Ovary (tissue), 3 donors: ENCODE measurements at regions not wholly inside any gene's neighbourhood (a gene's known extent, or its start where the extent isn't known, plus 50 kb on each side); places are given as distances from the start of the nearest gene placed in this dataset.

ENCODE experiments used
- EP300 ChIP-seq: sonication (generic); formaldehyde crosslinking; IDR thresholded peaks from one replicate; pipeline ENCODE4 v1.6.1; 2017; ENCODE audit warnings: antibody characterized with exemption
- TF ChIP-seq, protein P1 (sequence below), 3 donors: fragments of 450-650 bp in 2 of 3; fragments of 200-600 bp in 1 of 3; IDR thresholded peaks; one replicate each; pipeline versions ENCODE4 v1.5.1 to v1.8.0; 2016 to 2022; ENCODE audit warnings: antibody characterized with exemption in 3 of 3, mild to moderate bottlenecking in 1 of 3
- donor health status: DM: no; HTN: no; CAD: no.

DNA sequence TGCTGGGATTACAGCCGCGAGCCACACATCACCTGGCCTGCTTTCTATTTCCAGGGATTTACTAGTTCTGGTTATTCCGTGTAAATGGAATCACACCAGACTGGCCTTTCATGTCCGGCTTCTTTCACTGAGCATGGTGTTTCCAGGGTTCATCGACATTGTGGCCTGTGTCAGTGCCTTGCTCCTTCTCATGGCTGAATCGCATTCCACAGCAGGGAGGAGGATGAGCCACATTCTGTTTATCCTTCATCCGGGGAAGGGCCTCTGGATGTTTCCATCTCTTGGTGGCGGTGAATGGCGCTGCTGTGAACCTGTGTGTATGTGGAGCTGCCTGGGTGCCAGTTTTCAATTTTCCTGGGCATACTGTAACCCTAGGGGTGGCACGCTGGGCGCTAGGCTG, 58.7 kb upstream of the RNU6ATAC start:
- TF ChIP-seq, protein P1, sequence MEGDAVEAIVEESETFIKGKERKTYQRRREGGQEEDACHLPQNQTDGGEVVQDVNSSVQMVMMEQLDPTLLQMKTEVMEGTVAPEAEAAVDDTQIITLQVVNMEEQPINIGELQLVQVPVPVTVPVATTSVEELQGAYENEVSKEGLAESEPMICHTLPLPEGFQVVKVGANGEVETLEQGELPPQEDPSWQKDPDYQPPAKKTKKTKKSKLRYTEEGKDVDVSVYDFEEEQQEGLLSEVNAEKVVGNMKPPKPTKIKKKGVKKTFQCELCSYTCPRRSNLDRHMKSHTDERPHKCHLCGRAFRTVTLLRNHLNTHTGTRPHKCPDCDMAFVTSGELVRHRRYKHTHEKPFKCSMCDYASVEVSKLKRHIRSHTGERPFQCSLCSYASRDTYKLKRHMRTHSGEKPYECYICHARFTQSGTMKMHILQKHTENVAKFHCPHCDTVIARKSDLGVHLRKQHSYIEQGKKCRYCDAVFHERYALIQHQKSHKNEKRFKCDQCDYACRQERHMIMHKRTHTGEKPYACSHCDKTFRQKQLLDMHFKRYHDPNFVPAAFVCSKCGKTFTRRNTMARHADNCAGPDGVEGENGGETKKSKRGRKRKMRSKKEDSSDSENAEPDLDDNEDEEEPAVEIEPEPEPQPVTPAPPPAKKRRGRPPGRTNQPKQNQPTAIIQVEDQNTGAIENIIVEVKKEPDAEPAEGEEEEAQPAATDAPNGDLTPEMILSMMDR (IDR thresholded peaks at IDR 0.05), result no peak
- TF ChIP-seq EP300, result no peak
